Testis (tissue), 2 donors: ENCODE measurements at regions not wholly inside any gene's neighbourhood (a gene's known extent, or its start where the extent isn't known, plus 50 kb on each side); places are given as distances from the start of the nearest gene placed in this dataset.

Source experiments
- DNase-seq: peaks from one replicate; pipeline ENCODE4 v3.0.0-alpha.2; 2019
- H3K27ac ChIP-seq, 2 donors: fragments of 200-600 bp; sonication (generic); one replicate each; pipeline ENCODE4 v1.5.1; 2019
- H3K27me3 ChIP-seq: fragments of 200-600 bp; sonication (generic); one replicate; pipeline ENCODE4 v1.5.1; 2019
- H3K36me3 ChIP-seq: fragments of 200-600 bp; sonication (generic); one replicate; pipeline ENCODE4 v1.5.1; 2017; ENCODE audit warnings: low read depth; ENCODE audit errors: missing control alignments
- H3K4me1 ChIP-seq: fragments of 200-600 bp; sonication (generic); one replicate; pipeline ENCODE4 v1.5.1; 2019
- H3K4me3 ChIP-seq, 2 donors: fragments of 200-600 bp; sonication (generic); one replicate each; pipeline ENCODE4 v1.5.1; 2017 to 2019
- H3K9me3 ChIP-seq: fragments of 200-600 bp; sonication (generic); one replicate; pipeline ENCODE4 v1.5.1; 2017
- POLR2A ChIP-seq: fragments of 450-650 bp; IDR thresholded peaks from one replicate; pipeline ENCODE4 v1.6.1; 2017; ENCODE audit warnings: antibody characterized with exemption, mild to moderate bottlenecking, moderate library complexity
- WGBS, 2 donors: methylation state at CpG; one replicate each; pipeline ENCODE4 v1.1.5; 2018; 5-methylcytosine and 5-hydroxymethylcytosine counted together
- intact Hi-C: fragments of 100-400 bp; cut with DNase I; formaldehyde crosslinking; loops from one replicate; pipeline ENCODE4 v1.15.1; 2023; ENCODE audit warnings: low total_unique reads
- TF ChIP-seq, protein P1 (sequence below), 3 experiments: fragments of 450-650 bp in 2 of 3; fragments of 200-600 bp in 1 of 3; sonication (generic) in 1 of 3; IDR thresholded peaks; one replicate each; pipeline ENCODE4 v1.5.1; 2016 to 2019; ENCODE audit warnings: antibody characterized with exemption in 3 of 3, mild to moderate bottlenecking in 2 of 3, moderate library complexity in 1 of 3

DNA sequence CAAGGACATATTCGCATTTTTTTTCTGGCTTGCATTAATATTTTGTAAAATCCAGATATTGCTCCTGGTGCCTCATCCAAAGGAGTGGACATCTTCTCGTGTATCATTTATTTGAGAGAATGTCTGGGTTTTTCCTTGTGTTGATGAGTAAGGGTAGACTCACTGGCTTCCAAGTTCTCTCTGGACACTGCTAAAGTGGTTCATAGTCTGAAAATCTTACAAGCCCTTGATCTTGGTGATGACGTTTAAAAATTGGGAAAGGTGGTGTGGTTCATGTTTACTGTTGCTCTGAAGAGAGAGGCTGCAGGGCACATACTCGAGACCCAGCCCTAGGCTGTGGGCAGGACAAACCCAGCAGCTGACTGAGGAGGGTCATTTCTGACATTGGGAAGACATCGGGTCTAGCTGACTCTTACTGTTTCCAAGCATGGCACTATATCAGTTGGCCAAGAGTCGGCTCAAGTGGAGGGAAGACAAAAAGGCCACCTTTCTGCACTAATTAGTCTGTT is 296.2 kb downstream of the LMX1A start:
- TF ChIP-seq, protein P1, sequence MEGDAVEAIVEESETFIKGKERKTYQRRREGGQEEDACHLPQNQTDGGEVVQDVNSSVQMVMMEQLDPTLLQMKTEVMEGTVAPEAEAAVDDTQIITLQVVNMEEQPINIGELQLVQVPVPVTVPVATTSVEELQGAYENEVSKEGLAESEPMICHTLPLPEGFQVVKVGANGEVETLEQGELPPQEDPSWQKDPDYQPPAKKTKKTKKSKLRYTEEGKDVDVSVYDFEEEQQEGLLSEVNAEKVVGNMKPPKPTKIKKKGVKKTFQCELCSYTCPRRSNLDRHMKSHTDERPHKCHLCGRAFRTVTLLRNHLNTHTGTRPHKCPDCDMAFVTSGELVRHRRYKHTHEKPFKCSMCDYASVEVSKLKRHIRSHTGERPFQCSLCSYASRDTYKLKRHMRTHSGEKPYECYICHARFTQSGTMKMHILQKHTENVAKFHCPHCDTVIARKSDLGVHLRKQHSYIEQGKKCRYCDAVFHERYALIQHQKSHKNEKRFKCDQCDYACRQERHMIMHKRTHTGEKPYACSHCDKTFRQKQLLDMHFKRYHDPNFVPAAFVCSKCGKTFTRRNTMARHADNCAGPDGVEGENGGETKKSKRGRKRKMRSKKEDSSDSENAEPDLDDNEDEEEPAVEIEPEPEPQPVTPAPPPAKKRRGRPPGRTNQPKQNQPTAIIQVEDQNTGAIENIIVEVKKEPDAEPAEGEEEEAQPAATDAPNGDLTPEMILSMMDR (IDR thresholded peaks at IDR 0.05) = no peak
- TF ChIP-seq POLR2A = no peak
- Histone ChIP-seq H3K9me3 (no peaks in the 10 kb centered on the region), H3K27ac (no peak overlapping the region), H3K4me3 (no peak overlapping the region), H3K27me3 (no peaks in the 10 kb centered on the region), H3K4me1 (no peaks in the 10 kb centered on the region), H3K36me3 (no peaks in the 10 kb centered on the region)
- intact Hi-C loops = no loop called here
- no peak for DNase-seq
- WGBS, 2 donors = 87 to 96% methylated on average over 6 of the region's 6 CpGs

DNA sequence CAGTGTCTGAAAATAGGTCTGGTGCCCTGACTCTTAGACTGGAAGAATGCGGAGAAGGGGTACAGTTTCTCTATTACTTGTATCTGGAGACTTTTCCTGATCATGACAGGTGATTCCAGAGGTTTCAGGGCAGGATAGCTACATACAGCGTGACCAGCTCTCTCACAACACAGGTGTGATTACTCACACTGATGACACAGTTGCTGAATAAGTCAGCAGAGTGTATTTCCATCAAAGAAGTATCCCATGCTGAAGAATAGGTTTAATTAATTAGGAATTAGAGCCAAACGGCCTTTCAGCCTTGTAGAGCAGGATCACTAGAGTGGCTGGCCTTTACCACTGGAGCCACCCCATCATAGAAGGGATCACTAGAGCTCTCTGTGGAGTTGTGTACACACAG is 298.6 kb downstream of the LMX1A start:
- intact Hi-C loops = no loop called here
- Histone ChIP-seq H3K36me3 (no peaks in the 10 kb centered on the region), H3K4me3 (no peak overlapping the region), H3K27ac (no peak overlapping the region), H3K4me1 (no peaks in the 10 kb centered on the region), H3K9me3 (no peaks in the 10 kb centered on the region), H3K27me3 (no peaks in the 10 kb centered on the region)
- WGBS, 2 donors = 57 to 94% methylated on average over 3 of the region's 3 CpGs
- no peak for TF ChIP-seq POLR2A
- TF ChIP-seq, protein P1 (IDR thresholded peaks at IDR 0.05) = no peak
- DNase-seq = no peak

DNA sequence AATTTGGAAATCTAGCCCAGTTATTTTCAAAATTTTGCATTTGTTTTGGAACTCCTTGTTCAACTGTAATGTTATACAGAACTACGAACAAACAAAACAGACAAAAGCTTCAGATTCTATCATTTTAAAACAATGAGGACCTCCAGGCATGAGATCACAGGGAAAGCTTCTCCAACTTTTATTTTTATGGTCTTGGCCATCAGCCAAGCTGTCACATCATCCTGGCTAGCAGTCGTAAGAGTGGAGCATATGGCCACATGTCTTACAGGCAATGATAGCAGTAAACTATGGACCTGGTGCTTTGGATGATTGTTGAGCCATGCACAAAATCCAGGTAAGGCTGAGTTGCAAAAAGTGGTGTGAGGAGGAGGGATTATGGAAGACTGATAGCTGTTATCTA is 299.6 kb downstream of the LMX1A start:
- no peaks in the 10 kb centered on the region for H3K27me3 ChIP-seq
- no peak overlapping the region for H3K27ac ChIP-seq
- intact Hi-C loops = no loop called here
- H3K36me3 ChIP-seq = no peaks in the 10 kb centered on the region
- TF ChIP-seq, protein P1 (IDR thresholded peaks at IDR 0.05) = no peak
- TF ChIP-seq POLR2A = no peak
- DNase-seq = no peak
- no peaks in the 10 kb centered on the region for H3K9me3 ChIP-seq
- no peak overlapping the region for H3K4me3 ChIP-seq
- H3K4me1 ChIP-seq = no peaks in the 10 kb centered on the region
- WGBS, 2 donors = 56% methylated on average over 2 of the region's 2 CpGs

DNA sequence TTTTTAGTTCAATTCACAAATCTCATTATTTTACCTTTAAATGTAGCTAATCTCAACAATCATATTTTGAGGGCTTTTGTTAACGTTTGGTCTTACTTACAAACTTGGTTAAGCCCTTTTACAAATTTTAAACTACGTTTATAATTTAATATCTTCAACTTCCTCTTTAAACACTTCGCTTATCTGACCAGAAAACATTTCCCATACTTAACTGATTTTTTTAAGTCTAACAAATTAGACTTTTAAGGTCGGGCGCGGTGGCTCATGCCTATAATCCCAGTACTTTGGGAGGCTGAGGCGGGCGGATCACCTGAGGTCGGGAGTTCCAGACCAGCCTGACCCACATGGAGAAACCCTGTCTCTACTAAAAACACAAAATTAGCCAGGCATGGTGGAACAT is 300.9 kb downstream of the LMX1A start:
- intact Hi-C loops = no loop called here
- Histone ChIP-seq H3K9me3 (no peaks in the 10 kb centered on the region), H3K27me3 (no peaks in the 10 kb centered on the region), H3K4me1 (no peaks in the 10 kb centered on the region), H3K27ac (no peak overlapping the region), H3K4me3 (no peak overlapping the region), H3K36me3 (no peaks in the 10 kb centered on the region)
- no peak for DNase-seq
- WGBS, 2 donors = 83 to 95% methylated on average over 9 of the region's 9 CpGs
- TF ChIP-seq, protein P1 (IDR thresholded peaks at IDR 0.05) = no peak
- no peak for TF ChIP-seq POLR2A

DNA sequence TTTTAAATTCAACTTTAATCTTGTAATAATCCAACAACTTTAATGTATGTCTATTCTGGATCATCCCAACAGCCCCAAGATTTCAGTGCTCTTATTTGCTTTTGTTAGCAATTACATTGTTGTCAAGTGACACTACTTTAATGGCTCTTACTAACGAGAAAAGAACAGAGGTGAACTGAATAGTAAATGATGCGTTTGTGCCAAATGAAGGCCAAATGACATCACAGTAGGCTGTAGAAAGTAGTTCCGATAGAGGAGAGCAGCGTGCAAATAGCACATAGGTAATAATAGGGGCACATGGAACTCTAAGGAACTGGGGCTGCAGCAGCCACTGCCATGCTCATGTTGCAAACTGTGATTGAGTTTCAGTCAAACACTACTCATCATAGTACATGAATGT is 301.9 kb downstream of the LMX1A start:
- Histone ChIP-seq H3K27me3 (no peaks in the 10 kb centered on the region), H3K4me3 (no peak overlapping the region), H3K9me3 (no peaks in the 10 kb centered on the region), H3K36me3 (no peaks in the 10 kb centered on the region), H3K27ac (no peak overlapping the region), H3K4me1 (no peaks in the 10 kb centered on the region)
- TF ChIP-seq, protein P1 (IDR thresholded peaks at IDR 0.05) = no peak
- intact Hi-C loops = no loop called here
- DNase-seq = no peak
- 50 to 51% methylated on average over 4 of the region's 4 CpGs for WGBS, 2 donors
